ENCODE measurements at regions not wholly inside any gene's neighbourhood (a gene's known extent, or its start where the extent isn't known, plus 50 kb on each side); places are given as distances from the start of the nearest gene placed in this dataset.

DNA sequence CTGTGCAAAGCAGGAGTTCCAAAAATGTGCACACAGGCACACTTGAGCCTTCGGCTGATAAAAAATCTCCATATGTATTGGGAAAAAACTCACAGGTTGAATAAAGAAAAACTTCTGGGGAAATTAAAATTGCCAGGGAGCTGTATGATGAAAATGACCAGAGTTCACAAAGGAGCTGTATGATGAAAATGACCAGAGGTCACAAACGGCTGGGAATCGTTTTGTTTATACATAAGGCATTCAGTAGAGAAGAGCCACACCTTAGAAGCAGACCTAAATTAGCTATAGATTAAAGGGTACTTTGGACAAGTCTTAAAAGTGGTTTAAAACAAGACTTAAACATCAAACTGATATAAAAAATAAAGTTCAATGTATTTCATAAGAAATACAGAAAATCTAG is 251.7 kb upstream of the TMEM132C start:
- POLR2A ChIA-PET (ENCODE audit: partially characterized antibody) = interaction anchor here (1.8 kb wide), 1 partner anchor 14 kb away, joined by 3 read pairs; no protein-coding TSS in a partner anchor

More for the DNA sequence above, 251.7 kb upstream of the TMEM132C start:
- H3K9ac ChIP-seq (replicated peaks in 1 of 4; ENCODE audit: extremely low read depth in 1 of 4, low read depth in 3 of 4, low read length in 3 of 4) = no peak overlapping the region
- 93% methylated on average over 3 of the region's 3 CpGs; no CpG with 5 or more reads in 1 of the 2 experiments for WGBS, 2 experiments (ENCODE audit: extremely low coverage in 1 of 2, insufficient coverage in 1 of 2, insufficient read length in 1 of 2, insufficient replicate concordance in 2 of 2, low coverage in 1 of 2, low lambda C conversion rate in 2 of 2, missing lambda C conversion rate in 1 of 2)
- H4K8ac ChIP-seq (ENCODE audit: extremely low read depth, insufficient read depth, low read length) = no peak overlapping the region
- H3K79me2 ChIP-seq (ENCODE audit: control insufficient read depth in 1 of 2, insufficient read depth in 2 of 2, low read length in 2 of 2) = no peaks in the 10 kb centered on the region
- no peak overlapping the region for H2AFZ ChIP-seq (ENCODE audit: low read length)
- H3K4me2 ChIP-seq (ENCODE audit: insufficient read depth in 1 of 2, low read depth in 2 of 2, low read length in 2 of 2) = no peak overlapping the region
- no peak overlapping the region for H3K23ac ChIP-seq (ENCODE audit: insufficient read length)
- no peak overlapping the region for H3K18ac ChIP-seq (ENCODE audit: extremely low read depth, low read length)
- no peaks in the 10 kb centered on the region for H4K20me1 ChIP-seq (replicated peaks in 1 of 2; ENCODE audit: control insufficient read depth in 1 of 2, insufficient read depth in 2 of 2, low read length in 2 of 2)
- H2BK15ac ChIP-seq (ENCODE audit: low read length) = no peak overlapping the region
- H2BK120ac ChIP-seq (replicated peaks; ENCODE audit: low read depth, low read length) = no peak overlapping the region
- DNase-seq (ENCODE audit: low read depth in 1 of 2, low spot score in 2 of 2) (no peak), FAIRE-seq (no peak)
- no peaks in the 10 kb centered on the region for H3K4me1 ChIP-seq (replicated peaks in 1 of 4; ENCODE audit: control insufficient read depth in 3 of 4, insufficient read depth in 4 of 4, low read length in 3 of 4)
- H3K4me3 ChIP-seq (ENCODE audit: extremely low read depth in 1 of 4, insufficient read depth in 2 of 4, low read depth in 3 of 4, low read length in 4 of 4) = no peak overlapping the region
- no peak overlapping the region for H2BK5ac ChIP-seq (ENCODE audit: low read depth, low read length)
- no peak overlapping the region for H4K91ac ChIP-seq (replicated peaks; ENCODE audit: insufficient read length, low read length)
- TF ChIP-seq HDAC2 (IDR thresholded peaks at IDR 0.05; ENCODE audit: borderline replicate concordance in 1 of 2, low read depth in 2 of 2, low read length in 2 of 2) = no peak
- TF ChIP-seq TBP (IDR thresholded peaks at IDR 0.05; ENCODE audit: low read depth, low read length) = no peak
- TF ChIP-seq GTF2F1 (IDR thresholded peaks at IDR 0.05; ENCODE audit: borderline replicate concordance, low read depth, low read length) = no peak
- TF ChIP-seq NANOG (IDR thresholded peaks at IDR 0.05; ENCODE audit: insufficient read depth, low read depth, low read length, poor library complexity, severe bottlenecking) = no peak
- no peak for TF ChIP-seq EP300 (IDR thresholded peaks at IDR 0.05; ENCODE audit: borderline replicate concordance in 1 of 2, low read depth in 2 of 2, low read length in 2 of 2)
- no peak for TF ChIP-seq SAP30 (IDR thresholded peaks at IDR 0.05; ENCODE audit: insufficient read depth, insufficient replicate concordance, low read length)
- TF ChIP-seq NRF1 (IDR thresholded peaks at IDR 0.05; ENCODE audit: low read depth, low read length) = no peak
- TF ChIP-seq, protein P1, sequence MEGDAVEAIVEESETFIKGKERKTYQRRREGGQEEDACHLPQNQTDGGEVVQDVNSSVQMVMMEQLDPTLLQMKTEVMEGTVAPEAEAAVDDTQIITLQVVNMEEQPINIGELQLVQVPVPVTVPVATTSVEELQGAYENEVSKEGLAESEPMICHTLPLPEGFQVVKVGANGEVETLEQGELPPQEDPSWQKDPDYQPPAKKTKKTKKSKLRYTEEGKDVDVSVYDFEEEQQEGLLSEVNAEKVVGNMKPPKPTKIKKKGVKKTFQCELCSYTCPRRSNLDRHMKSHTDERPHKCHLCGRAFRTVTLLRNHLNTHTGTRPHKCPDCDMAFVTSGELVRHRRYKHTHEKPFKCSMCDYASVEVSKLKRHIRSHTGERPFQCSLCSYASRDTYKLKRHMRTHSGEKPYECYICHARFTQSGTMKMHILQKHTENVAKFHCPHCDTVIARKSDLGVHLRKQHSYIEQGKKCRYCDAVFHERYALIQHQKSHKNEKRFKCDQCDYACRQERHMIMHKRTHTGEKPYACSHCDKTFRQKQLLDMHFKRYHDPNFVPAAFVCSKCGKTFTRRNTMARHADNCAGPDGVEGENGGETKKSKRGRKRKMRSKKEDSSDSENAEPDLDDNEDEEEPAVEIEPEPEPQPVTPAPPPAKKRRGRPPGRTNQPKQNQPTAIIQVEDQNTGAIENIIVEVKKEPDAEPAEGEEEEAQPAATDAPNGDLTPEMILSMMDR (IDR thresholded peaks at IDR 0.05; ENCODE audit: control extremely low read depth in 1 of 3, insufficient read depth in 1 of 3, low read depth in 1 of 3, low read length in 3 of 3) = no peak
- H2BK12ac ChIP-seq (ENCODE audit: low read depth, low read length) = no peak overlapping the region
- H3K79me1 ChIP-seq (ENCODE audit: low read depth, low read length) = no peaks in the 10 kb centered on the region
- CTCF ChIA-PET (ENCODE audit: partially characterized antibody) = interaction anchor here (1.0 to 3.0 kb wide), 2 partner anchors 14 to 54 kb away, joined by 4 to 10 read pairs; no protein-coding TSS in a partner anchor
- no peak overlapping the region for H3K56ac ChIP-seq (replicated peaks; ENCODE audit: insufficient read length, low read depth, low read length)
- H3K9me3 ChIP-seq (ENCODE audit: insufficient read depth in 2 of 2, low read depth in 1 of 2, low read length in 1 of 2) = no peaks in the 10 kb centered on the region; a peak in 1 of 4 replicates
- no peak overlapping the region for H3K27ac ChIP-seq (ENCODE audit: low read depth, low read length)
- H2BK20ac ChIP-seq (ENCODE audit: low read length) = no peak overlapping the region
- H4K5ac ChIP-seq (ENCODE audit: insufficient read length, low read depth, low read length) = no peak overlapping the region
- no peaks in the 10 kb centered on the region for H3K27me3 ChIP-seq (replicated peaks in 1 of 4; ENCODE audit: control insufficient read depth in 3 of 4, extremely low read depth in 1 of 4, insufficient read depth in 3 of 4, low read length in 3 of 4)
- no peaks in the 10 kb centered on the region for H3K36me3 ChIP-seq (ENCODE audit: control insufficient read depth in 2 of 4, insufficient read depth in 4 of 4, low read length in 3 of 4)
- no peak overlapping the region for H2AK5ac ChIP-seq (ENCODE audit: low read depth, low read length)
- H3K4ac ChIP-seq (replicated peaks; ENCODE audit: insufficient read length, low read depth, low read length) = no peak overlapping the region
- no peaks in the 10 kb centered on the region for H3K23me2 ChIP-seq (ENCODE audit: low read depth, low read length)
- H3K14ac ChIP-seq (ENCODE audit: insufficient read length) = no peak overlapping the region
